ENCODE measurements at regions not wholly inside any gene's neighbourhood (a gene's known extent, or its start where the extent isn't known, plus 50 kb on each side); places are given as distances from the start of the nearest gene placed in this dataset.

DNA sequence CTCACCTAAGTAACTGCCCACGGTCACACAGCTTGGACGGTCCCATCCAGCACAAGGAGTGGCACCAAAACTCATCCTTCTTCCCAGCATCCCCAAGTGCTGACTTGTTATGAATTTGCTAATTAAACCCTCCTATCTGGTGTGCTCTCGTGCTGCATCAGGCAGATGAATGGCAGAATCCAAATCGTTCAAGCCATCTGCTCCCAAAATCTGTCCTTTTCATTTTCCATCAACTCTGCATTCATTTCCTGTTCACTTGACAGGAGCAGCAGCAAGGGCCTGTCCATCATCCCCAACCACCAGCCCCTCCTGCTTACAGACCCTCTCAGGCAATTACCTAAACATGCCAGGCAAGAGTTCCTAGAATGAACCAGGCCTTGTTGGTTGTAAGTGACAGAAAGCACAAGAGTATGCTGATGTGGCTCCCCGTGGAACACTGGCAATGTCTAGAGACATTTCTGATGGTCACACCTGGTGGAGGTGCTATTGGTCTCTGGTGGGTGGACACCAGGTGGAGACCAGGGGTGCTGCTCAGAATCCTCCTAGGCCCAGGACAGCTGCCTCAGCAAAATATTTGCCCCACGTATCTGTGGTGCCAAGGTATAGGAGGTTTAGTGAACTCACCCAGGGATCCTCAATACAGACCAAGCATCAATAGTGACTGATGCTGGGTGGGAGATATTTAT is 832.5 kb downstream of the TBC1D22A start:
- H3K36me3 Mint-ChIP-seq (ENCODE audit: low read depth), result no peaks in the 10 kb centered on the region
- H3K27ac Mint-ChIP-seq, result no peak overlapping the region
- H3K4me1 Mint-ChIP-seq (ENCODE audit: low read depth), result no peaks in the 10 kb centered on the region
- peaks cover 4% of the 10 kb centered on the region for H3K27me3 Mint-ChIP-seq
- no peak overlapping the region for H3K4me3 Mint-ChIP-seq
- H3K9me3 Mint-ChIP-seq, result no peaks in the 10 kb centered on the region
- DNase-seq, result no peak

DNA sequence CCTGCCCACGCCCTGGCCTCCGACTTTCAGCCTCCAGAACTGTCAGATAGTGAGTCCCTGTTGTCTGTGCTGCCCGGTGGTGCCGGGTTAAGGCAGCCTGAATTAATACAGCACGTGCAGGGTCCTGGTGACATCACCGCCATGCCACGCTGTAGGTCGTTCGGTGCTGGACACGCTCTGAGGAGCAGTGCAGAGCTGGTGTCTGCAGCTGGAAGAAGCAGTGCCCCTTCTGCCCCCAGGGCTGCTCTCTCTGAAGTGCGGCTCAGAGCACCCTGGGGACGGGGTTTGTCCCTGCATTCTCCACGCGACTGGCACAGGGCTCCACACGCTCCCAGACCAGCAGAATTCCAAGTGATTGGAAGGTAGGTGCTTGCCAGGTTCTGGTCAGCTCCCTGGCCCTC is 831.5 kb downstream of the TBC1D22A start:
- no peak overlapping the region for H3K27ac Mint-ChIP-seq
- H3K9me3 Mint-ChIP-seq, result no peaks in the 10 kb centered on the region
- H3K27me3 Mint-ChIP-seq, result no peaks in the 10 kb centered on the region
- no peaks in the 10 kb centered on the region for H3K4me1 Mint-ChIP-seq (ENCODE audit: low read depth)
- no peak for DNase-seq
- no peak overlapping the region for H3K4me3 Mint-ChIP-seq
- no peaks in the 10 kb centered on the region for H3K36me3 Mint-ChIP-seq (ENCODE audit: low read depth)

- H3K27me3 Mint-ChIP-seq, result peaks cover 4% of the 10 kb centered on the region
- no peak overlapping the region for H3K4me3 Mint-ChIP-seq
- no peak overlapping the region for H3K27ac Mint-ChIP-seq
- no peaks in the 10 kb centered on the region for H3K9me3 Mint-ChIP-seq
- DNase-seq, result no peak
- H3K4me1 Mint-ChIP-seq (ENCODE audit: low read depth), result no peaks in the 10 kb centered on the region
- no peaks in the 10 kb centered on the region for H3K36me3 Mint-ChIP-seq (ENCODE audit: low read depth)
Observed at GRCh38 chr22:47593291-47593690, 830.8 kb downstream of the TBC1D22A start.

DNA sequence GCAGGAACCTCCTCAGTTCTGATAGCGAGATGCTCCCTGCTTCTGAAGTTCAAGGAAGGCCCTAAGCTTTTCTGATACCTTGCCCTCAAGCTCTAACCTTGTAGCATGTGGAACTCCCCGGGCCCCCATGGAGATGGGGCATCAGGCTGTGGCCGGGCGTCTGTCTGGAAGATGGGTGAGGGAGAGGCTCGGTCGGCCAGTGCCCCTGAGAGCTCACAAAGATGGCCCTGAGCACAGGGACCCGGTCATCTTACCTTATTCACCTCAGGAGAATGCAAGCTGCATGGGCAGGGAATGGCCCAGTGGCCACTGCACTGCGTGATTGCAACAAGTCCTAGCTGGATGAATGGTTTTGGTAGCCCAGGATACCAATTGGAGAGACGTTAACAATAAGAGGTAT is 830.3 kb downstream of the TBC1D22A start:
- no peaks in the 10 kb centered on the region for H3K4me1 Mint-ChIP-seq (ENCODE audit: low read depth)
- no peak for DNase-seq
- peaks cover 5% of the 10 kb centered on the region for H3K27me3 Mint-ChIP-seq
- H3K27ac Mint-ChIP-seq, result no peak overlapping the region
- H3K36me3 Mint-ChIP-seq (ENCODE audit: low read depth), result no peaks in the 10 kb centered on the region
- no peak overlapping the region for H3K4me3 Mint-ChIP-seq
- H3K9me3 Mint-ChIP-seq, result no peaks in the 10 kb centered on the region

DNA sequence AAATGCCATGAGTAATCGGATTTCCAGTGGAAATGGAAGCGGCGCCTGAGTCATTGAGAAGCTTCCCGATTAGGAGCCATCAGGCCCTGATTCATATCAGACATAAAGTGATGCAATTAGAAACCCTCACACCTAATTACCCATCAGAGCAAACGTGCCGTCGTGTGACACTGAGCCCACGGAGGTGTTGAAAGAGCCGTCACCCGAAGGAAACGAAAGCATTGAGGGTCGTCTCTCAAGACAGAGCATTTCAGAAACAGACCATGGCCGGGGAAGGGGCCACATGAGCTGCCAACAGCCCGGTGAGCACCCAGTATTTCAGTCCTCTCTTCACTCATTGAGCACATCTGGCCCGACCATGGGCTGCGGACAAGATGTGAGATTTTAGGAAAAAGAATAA is 829.3 kb downstream of the TBC1D22A start:
- Mint-ChIP-seq H3K27me3 (peaks cover 5% of the 10 kb centered on the region), H3K4me1 (ENCODE audit: low read depth) (no peaks in the 10 kb centered on the region), H3K36me3 (ENCODE audit: low read depth) (no peaks in the 10 kb centered on the region), H3K9me3 (no peaks in the 10 kb centered on the region), H3K4me3 (no peak overlapping the region), H3K27ac (no peak overlapping the region)
- no peak for DNase-seq

GRCh38 chr22:47591016-47591415 is 828.6 kb downstream of the TBC1D22A start:
- Mint-ChIP-seq H3K9me3 (no peaks in the 10 kb centered on the region), H3K36me3 (ENCODE audit: low read depth) (no peaks in the 10 kb centered on the region), H3K4me3 (no peak overlapping the region), H3K27ac (no peak overlapping the region), H3K4me1 (ENCODE audit: low read depth) (no peaks in the 10 kb centered on the region), H3K27me3 (peaks cover 5% of the 10 kb centered on the region)
- no peak for DNase-seq

DNA sequence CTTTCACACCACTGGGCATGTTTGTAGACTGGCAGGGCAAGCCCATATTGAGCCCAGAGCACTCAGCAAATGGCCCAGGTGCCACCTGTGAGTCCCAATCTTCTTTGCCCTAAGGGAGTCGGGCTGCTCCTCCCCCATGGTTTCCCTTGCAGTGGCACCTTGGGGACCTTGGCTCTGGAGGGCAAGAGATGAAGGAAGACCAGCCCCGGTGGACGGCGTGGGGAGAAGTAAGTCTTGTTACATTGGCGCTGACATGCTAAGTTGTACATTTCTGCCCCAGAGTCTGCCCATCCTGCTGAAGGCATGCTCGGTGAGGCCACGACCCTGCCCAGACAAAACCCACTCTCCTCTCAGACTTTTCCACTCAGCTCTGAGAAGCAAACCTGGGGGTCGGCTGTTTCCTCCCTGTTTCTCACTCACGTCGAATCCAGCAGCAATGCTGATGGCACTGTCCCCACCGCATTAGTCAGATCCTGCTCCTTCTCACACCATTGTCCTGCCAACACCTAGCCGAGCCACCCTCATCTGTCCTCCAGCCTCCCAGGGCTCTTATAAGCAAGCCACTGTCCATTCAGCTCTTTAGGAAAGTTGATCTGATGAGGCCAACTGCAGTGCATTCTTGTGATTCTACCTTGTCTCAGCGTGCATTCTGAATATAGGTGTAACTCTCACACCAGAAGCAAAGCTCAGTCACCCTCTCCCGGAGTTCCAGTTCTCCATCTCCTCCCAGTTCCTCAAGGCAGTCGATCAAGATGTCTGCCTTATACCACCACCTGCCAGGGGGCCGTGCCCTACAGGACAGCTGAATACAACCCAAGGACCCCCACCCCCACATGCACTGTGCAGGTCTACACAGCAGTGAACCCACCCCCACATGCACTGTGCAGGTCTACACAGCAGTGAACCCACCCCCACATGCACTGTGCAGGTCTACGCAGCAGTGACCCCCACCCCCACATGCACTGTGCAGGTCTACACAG is 827.1 kb downstream of the TBC1D22A start:
- H3K4me1 Mint-ChIP-seq (ENCODE audit: low read depth), result no peaks in the 10 kb centered on the region
- no peak overlapping the region for H3K27ac Mint-ChIP-seq
- peaks cover 5% of the 10 kb centered on the region for H3K27me3 Mint-ChIP-seq
- no peaks in the 10 kb centered on the region for H3K36me3 Mint-ChIP-seq (ENCODE audit: low read depth)
- H3K4me3 Mint-ChIP-seq, result no peak overlapping the region
- DNase-seq, result no peak
- peaks cover 4% of the 10 kb centered on the region for H3K9me3 Mint-ChIP-seq

DNA sequence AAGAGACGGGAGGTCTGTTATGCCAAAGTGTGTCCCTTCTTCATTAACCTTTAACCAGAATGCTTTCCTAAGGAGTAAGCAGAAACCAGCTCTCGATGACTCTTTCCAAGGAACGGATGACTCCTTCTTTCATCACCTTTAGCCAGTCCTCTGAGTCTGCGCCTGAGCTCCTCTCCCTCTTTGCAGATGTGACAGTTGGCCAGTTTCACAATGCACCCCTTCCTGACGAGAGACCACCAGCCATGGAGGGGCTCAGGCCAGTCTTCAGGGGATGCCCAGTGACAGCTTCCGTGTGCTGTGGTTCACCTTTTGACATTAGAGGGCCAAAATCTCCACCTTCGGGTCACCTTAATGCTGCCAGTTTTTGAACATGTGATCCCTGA is 826.1 kb downstream of the TBC1D22A start:
- H3K4me3 Mint-ChIP-seq, result no peak overlapping the region
- no peaks in the 10 kb centered on the region for H3K4me1 Mint-ChIP-seq (ENCODE audit: low read depth)
- DNase-seq, result no peak
- peaks cover 5% of the 10 kb centered on the region for H3K27me3 Mint-ChIP-seq
- H3K36me3 Mint-ChIP-seq (ENCODE audit: low read depth), result no peaks in the 10 kb centered on the region
- peaks cover 4% of the 10 kb centered on the region for H3K9me3 Mint-ChIP-seq
- H3K27ac Mint-ChIP-seq, result no peak overlapping the region

- Mint-ChIP-seq H3K27ac (no peak overlapping the region), H3K4me3 (no peak overlapping the region), H3K36me3 (ENCODE audit: low read depth) (no peaks in the 10 kb centered on the region), H3K4me1 (ENCODE audit: low read depth) (no peaks in the 10 kb centered on the region), H3K27me3 (peaks cover 5% of the 10 kb centered on the region), H3K9me3 (peaks cover 4% of the 10 kb centered on the region)
- no peak for DNase-seq
Observed at GRCh38 chr22:47587861-47588577, 825.6 kb downstream of the TBC1D22A start.

DNA sequence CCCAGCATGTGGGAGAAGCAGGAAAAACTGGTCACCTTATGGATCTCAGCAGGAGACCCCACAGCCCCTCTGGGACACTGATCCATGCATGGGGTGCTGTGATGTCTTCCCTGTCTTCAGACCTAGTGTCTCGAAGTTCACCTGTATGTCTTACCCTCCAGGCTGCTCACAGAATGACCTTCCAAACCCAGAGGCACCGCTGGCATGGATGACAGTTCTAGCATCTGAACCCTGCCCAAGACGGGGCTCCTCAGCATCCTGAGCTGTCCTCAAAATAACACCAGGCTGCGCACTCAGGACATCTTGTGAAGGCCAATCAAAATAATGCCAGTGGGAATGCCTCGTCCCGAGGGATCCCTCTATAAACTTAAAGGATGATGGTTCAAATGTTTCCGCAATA is 824.9 kb downstream of the TBC1D22A start:
- Mint-ChIP-seq H3K36me3 (ENCODE audit: low read depth) (no peaks in the 10 kb centered on the region), H3K27me3 (peaks cover 5% of the 10 kb centered on the region), H3K4me1 (ENCODE audit: low read depth) (no peaks in the 10 kb centered on the region), H3K9me3 (peaks cover 4% of the 10 kb centered on the region), H3K27ac (no peak overlapping the region), H3K4me3 (no peak overlapping the region)
- DNase-seq, result no peak

GRCh38 chr22:47586946-47587345 is 824.5 kb downstream of the TBC1D22A start:
- DNase-seq, result no peak
- Mint-ChIP-seq H3K9me3 (peaks cover 4% of the 10 kb centered on the region), H3K27ac (no peak overlapping the region), H3K4me3 (no peak overlapping the region), H3K36me3 (ENCODE audit: low read depth) (no peaks in the 10 kb centered on the region), H3K27me3 (peaks cover 5% of the 10 kb centered on the region), H3K4me1 (ENCODE audit: low read depth) (no peaks in the 10 kb centered on the region)

GRCh38 chr22:47586038-47586437 is 823.6 kb downstream of the TBC1D22A start:
- H3K4me3 Mint-ChIP-seq, result no peak overlapping the region
- peaks cover 5% of the 10 kb centered on the region for H3K27me3 Mint-ChIP-seq
- H3K9me3 Mint-ChIP-seq, result peaks cover 4% of the 10 kb centered on the region
- H3K4me1 Mint-ChIP-seq (ENCODE audit: low read depth), result no peaks in the 10 kb centered on the region
- H3K36me3 Mint-ChIP-seq (ENCODE audit: low read depth), result no peaks in the 10 kb centered on the region
- DNase-seq, result no peak
- H3K27ac Mint-ChIP-seq, result no peak overlapping the region

DNA sequence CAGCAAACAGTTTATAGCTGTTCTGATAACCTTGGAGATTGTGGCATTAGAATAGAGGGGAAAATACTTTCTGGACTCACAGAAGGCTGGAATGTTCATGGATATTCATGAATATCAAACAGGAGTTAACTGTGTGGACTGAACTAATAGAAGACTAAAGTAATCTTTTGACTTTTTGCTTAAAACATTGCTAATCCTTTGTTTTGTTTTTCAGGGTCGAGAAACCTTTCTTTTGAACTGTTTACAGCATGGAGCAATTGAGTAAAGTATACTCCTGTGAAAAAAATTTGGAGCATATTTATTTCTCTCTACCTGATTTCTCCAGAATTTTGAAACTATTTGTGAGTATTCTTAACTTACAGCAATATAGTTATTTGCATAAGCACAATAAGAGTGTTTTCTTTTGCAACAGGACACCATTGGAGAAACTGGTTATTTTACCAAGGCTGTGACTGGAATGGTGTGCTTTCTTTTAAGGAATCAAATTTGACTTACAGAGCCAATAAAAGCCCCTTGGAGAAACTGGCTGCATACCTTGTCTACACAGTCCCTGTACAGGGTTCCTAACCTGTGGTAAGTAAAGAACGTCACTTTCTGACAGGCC is 821.6 kb downstream of the TBC1D22A start:
- Mint-ChIP-seq H3K9me3 (peaks cover 4% of the 10 kb centered on the region), H3K4me3 (no peak overlapping the region), H3K27ac (no peak overlapping the region), H3K36me3 (ENCODE audit: low read depth) (no peaks in the 10 kb centered on the region), H3K27me3 (peaks cover 8% of the 10 kb centered on the region), H3K4me1 (ENCODE audit: low read depth) (no peaks in the 10 kb centered on the region)
- no peak for DNase-seq

DNA sequence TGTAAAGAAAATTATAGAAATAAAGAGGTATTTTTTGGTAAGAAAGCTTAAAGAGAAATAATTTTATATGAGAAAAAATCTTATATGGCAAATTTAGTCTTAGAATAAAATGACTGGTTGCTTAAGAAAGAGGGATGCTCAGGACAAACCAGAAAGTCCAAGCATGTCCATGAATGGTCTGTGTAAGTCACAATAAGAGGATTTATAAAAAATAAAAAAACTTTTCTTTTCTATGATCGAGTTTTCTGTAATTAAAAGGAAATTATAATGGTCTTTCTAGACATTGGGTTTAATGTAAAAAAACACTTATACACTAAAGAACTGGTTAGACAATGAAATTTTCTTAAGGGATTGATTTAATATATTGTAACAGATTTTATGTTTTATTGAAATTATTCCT is 819.6 kb downstream of the TBC1D22A start:
- Mint-ChIP-seq H3K4me1 (ENCODE audit: low read depth) (no peaks in the 10 kb centered on the region), H3K9me3 (peaks cover 4% of the 10 kb centered on the region), H3K27me3 (peaks cover 7% of the 10 kb centered on the region), H3K36me3 (ENCODE audit: low read depth) (no peaks in the 10 kb centered on the region), H3K4me3 (no peak overlapping the region), H3K27ac (no peak overlapping the region)
- no peak for DNase-seq

Measured in activated T-cell treated with anti-CD3 and anti-CD28 coated beads, Interleukin-2, amount 50 U/mL, for 24 hours (primary cell).